IPS-20b (cell line): ENCODE measurements at regions not wholly inside any gene's neighbourhood (a gene's known extent, or its start where the extent isn't known, plus 50 kb on each side); places are given as distances from the start of the nearest gene placed in this dataset.

Source experiments
- H3K27ac ChIP-seq: one replicate; pipeline ENCODE4 v1.5.1; 2013; ENCODE audit warnings: low read length
- H3K27me3 ChIP-seq: 2 replicates; pipeline ENCODE4 v1.6.1; 2013; ENCODE audit warnings: mild to moderate bottlenecking, low read length, inconsistent platforms; ENCODE audit not compliant: insufficient read depth
- H3K36me3 ChIP-seq: 2 replicates; pipeline ENCODE4 v1.6.1; 2013; ENCODE audit warnings: low read depth, mild to moderate bottlenecking, inconsistent platforms, low read length, moderate library complexity; ENCODE audit not compliant: insufficient read depth
- H3K4me1 ChIP-seq: 2 replicates; pipeline ENCODE4 v1.6.1; 2013; ENCODE audit warnings: mild to moderate bottlenecking, control low read depth, inconsistent platforms, low read length, moderate library complexity; ENCODE audit not compliant: insufficient read depth
- H3K4me3 ChIP-seq: 2 replicates; pipeline ENCODE4 v1.5.1; 2013; ENCODE audit warnings: mild to moderate bottlenecking, low read length, inconsistent platforms
- H3K9ac ChIP-seq: 2 replicates; pipeline ENCODE4 v1.6.1; 2013; ENCODE audit warnings: low read depth, mild to moderate bottlenecking, inconsistent platforms, low read length, moderate library complexity
- H3K9me3 ChIP-seq: 2 replicates; pipeline ENCODE4 v1.6.1; 2013; ENCODE audit warnings: mild to moderate bottlenecking, low read depth, low read length, inconsistent platforms; ENCODE audit not compliant: insufficient read depth

DNA sequence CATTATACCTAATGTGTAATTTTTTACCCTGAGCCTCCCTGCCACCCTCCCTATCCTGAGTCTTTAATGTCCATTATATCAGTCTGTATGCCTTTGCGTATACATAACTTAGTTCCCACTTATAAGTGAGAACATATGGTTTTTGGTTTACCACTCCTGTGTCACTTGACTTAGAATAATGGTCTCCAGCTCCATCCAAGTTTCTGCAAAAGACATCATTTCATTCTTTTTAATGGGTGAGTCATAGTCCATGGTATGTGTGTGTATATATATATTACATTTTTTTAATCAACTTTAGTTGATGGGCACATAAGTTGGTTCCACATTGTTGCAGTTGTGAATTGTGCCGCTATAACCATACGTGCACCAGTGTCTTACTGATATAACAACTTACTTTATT, 477.1 kb upstream of the NEGR1 start:
- Histone ChIP-seq H3K27me3 (no peaks in the 10 kb centered on the region), H3K36me3 (no peaks in the 10 kb centered on the region), H3K9me3 (no peaks in the 10 kb centered on the region), H3K9ac (no peak overlapping the region), H3K4me3 (no peak overlapping the region), H3K4me1 (no peaks in the 10 kb centered on the region), H3K27ac (no peak overlapping the region)

- Histone ChIP-seq H3K4me3 (no peak overlapping the region), H3K9ac (no peak overlapping the region), H3K4me1 (no peaks in the 10 kb centered on the region), H3K27ac (no peak overlapping the region), H3K9me3 (no peaks in the 10 kb centered on the region), H3K36me3 (no peaks in the 10 kb centered on the region), H3K27me3 (no peaks in the 10 kb centered on the region)
Measured at GRCh38 chr1:72757843-72758242, 475.5 kb upstream of the NEGR1 start.

DNA sequence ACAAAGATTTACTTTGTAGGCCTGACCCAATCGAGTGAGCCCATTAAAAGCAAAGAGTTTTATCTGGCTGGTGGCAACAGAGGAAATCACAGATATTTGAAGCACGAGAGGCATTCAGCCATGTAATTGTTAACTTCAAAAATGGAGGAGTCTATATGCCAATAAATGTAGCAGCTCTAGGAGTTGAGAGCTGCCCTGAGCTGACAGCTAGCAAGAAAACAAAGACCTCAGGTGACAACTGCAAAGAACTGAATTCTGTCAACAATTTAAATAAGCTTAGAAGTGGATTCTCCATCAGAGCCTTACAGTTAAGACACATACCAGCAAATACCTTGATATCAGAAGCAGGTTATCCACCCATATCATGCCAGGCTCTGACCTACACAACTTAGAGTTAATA, 463.1 kb upstream of the NEGR1 start:
- no peak overlapping the region for H3K4me3 ChIP-seq

DNA sequence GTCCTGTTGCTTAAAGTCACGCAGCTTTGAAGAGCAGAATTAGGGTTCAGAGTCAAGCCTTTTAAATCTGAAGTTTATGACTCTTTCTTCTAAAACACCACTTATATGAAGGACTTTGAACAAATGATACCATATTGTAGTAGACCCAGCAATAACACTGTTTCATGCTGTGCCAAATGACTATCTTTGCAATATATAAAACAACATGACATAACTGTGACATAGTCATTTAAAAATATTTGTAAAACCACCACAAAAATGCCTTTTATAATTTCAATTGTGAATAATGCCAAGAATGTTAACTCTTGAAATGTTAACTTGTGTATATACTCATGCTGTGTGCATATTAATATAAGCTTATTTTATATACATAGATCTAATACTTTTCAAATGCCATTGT, 452.1 kb upstream of the NEGR1 start:
- Histone ChIP-seq H3K9ac (no peak overlapping the region), H3K9me3 (no peaks in the 10 kb centered on the region), H3K4me3 (no peak overlapping the region)

More for the DNA sequence above, 463.1 kb upstream of the NEGR1 start:
- Histone ChIP-seq H3K9me3 (no peaks in the 10 kb centered on the region), H3K9ac (no peak overlapping the region), H3K4me1 (no peaks in the 10 kb centered on the region), H3K27ac (no peak overlapping the region), H3K27me3 (no peaks in the 10 kb centered on the region), H3K36me3 (no peaks in the 10 kb centered on the region)

GRCh38 chr1:72724951-72725861, 442.9 kb upstream of the NEGR1 start:
- Histone ChIP-seq H3K9me3 (no peaks in the 10 kb centered on the region), H3K27ac (no peak overlapping the region), H3K9ac (no peak overlapping the region), H3K4me3 (no peak overlapping the region), H3K4me1 (no peaks in the 10 kb centered on the region), H3K27me3 (no peaks in the 10 kb centered on the region), H3K36me3 (no peaks in the 10 kb centered on the region)

More for the DNA sequence above, 452.1 kb upstream of the NEGR1 start:
- H3K36me3 ChIP-seq, result no peaks in the 10 kb centered on the region
- no peaks in the 10 kb centered on the region for H3K4me1 ChIP-seq
- no peaks in the 10 kb centered on the region for H3K27me3 ChIP-seq
- H3K27ac ChIP-seq, result no peak overlapping the region

DNA sequence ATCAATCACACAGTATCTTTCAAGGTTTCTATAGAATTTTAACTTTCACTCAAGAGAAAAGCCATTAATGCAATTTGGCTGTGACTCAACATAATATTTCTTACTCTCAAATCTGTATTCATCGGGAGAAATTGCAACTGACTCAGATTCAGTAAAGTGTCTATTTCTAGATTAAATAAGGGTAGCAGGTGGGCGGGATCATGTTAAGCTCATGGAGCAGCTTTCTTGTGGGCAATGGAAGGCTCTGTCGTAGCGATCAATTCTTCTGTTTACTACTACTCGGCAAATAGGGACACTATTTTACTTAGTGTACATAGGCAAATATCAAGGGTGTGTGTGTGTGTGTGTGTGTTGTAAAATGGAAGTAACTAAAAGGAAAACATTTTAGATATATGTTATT, 423.6 kb upstream of the NEGR1 start:
- no peak overlapping the region for H3K9ac ChIP-seq
- H3K27me3 ChIP-seq, result no peaks in the 10 kb centered on the region
- H3K9me3 ChIP-seq, result no peaks in the 10 kb centered on the region
- no peak overlapping the region for H3K27ac ChIP-seq
- no peaks in the 10 kb centered on the region for H3K36me3 ChIP-seq
- H3K4me3 ChIP-seq, result no peak overlapping the region
- no peaks in the 10 kb centered on the region for H3K4me1 ChIP-seq

DNA sequence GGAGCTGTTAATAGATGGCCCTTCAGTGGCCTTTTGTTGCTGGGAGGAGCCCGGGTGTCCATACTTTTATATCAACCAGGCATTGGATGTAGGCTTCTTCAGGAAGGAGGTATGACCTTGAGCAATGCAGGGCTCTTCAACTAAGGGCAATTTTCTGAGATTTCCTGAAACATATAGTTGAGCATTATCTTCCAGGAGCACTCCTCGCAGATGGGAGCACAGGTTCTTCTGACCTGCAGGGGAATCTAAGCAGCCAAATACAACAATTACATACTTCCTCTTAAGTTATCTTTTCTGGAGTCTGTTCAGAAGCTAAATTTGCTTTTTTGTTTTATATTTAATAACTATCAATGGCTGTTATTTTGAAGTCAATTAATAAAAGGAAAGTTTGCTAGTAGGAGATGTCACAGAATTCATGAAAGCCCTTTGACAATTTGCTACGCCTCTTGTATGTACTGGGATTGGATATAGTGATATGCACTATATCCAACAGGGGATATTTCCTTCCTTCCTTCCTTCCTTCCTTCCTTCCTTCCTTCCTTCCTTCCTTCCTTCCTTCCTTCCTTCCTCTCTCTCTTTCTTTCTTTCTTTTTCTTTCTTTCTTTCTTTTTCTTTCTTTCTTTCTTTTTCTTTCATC, 422.6 kb upstream of the NEGR1 start:
- Histone ChIP-seq H3K9ac (no peak overlapping the region), H3K27ac (no peak overlapping the region), H3K4me3 (no peak overlapping the region), H3K9me3 (no peaks in the 10 kb centered on the region), H3K4me1 (no peaks in the 10 kb centered on the region), H3K27me3 (no peaks in the 10 kb centered on the region), H3K36me3 (no peaks in the 10 kb centered on the region)

DNA sequence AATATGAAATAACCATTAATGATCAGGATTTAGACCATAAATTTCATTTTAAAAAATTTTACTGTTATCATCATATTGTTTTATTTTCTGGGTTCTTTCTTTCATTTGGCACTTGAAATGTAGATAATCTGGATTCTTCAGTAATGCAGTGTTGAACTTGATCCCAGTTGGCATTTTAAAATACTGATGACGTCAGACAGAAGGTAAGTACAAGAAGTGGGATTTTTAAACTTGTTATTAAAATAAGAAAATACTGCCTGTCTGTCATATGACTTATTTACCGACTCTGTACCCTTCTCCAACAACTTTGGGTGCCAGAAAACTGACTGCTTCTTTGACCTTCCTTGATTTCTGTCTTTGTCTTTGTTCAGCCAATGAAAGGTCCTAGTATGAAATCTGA, 415.1 kb upstream of the NEGR1 start:
- Histone ChIP-seq H3K36me3 (no peaks in the 10 kb centered on the region), H3K9ac (no peak overlapping the region), H3K9me3 (peaks cover 20% of the 10 kb centered on the region), H3K27me3 (no peaks in the 10 kb centered on the region), H3K4me1 (no peaks in the 10 kb centered on the region), H3K4me3 (no peak overlapping the region), H3K27ac (no peak overlapping the region)

DNA sequence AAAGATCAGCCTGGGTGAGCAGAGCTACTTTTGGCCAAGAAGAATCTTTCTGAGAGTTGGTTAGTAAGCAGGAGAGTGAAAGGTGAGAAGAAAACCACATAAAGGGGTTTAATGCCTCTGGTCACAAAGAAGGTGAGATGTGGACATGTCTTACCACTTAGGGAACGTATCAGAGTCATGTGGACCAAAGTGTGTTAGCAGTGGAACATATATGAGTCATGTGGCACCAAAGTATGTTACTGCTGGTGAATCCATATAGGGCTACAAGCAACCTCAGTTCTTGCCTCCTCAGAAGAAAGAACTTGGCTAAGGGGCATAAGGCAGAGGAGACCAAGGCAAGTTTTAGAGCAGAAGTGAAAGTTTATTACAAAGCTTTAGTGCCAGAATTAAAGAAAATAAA, 411.6 kb upstream of the NEGR1 start:
- Histone ChIP-seq H3K9me3 (peaks cover 53% of the 10 kb centered on the region), H3K9ac (no peak overlapping the region), H3K27ac (no peak overlapping the region)

GRCh38 chr1:72693376-72693775, 411.0 kb upstream of the NEGR1 start:
- H3K4me3 ChIP-seq, result no peak overlapping the region
- no peaks in the 10 kb centered on the region for H3K36me3 ChIP-seq
- no peak overlapping the region for H3K27ac ChIP-seq
- no peak overlapping the region for H3K9ac ChIP-seq
- no peaks in the 10 kb centered on the region for H3K4me1 ChIP-seq
- H3K9me3 ChIP-seq, result peaks cover 59% of the 10 kb centered on the region
- no peaks in the 10 kb centered on the region for H3K27me3 ChIP-seq

More for the DNA sequence above, 411.6 kb upstream of the NEGR1 start:
- Histone ChIP-seq H3K4me1 (no peaks in the 10 kb centered on the region), H3K27me3 (no peaks in the 10 kb centered on the region), H3K36me3 (no peaks in the 10 kb centered on the region), H3K4me3 (no peak overlapping the region)

- H3K27ac ChIP-seq, result no peak overlapping the region
- H3K9ac ChIP-seq, result no peak overlapping the region
- H3K27me3 ChIP-seq, result no peaks in the 10 kb centered on the region
- no peaks in the 10 kb centered on the region for H3K36me3 ChIP-seq
- no peak overlapping the region for H3K4me3 ChIP-seq
- no peaks in the 10 kb centered on the region for H3K4me1 ChIP-seq
- H3K9me3 ChIP-seq, result peaks cover 75% of the 10 kb centered on the region
Measured at GRCh38 chr1:72690871-72691270, 408.5 kb upstream of the NEGR1 start.

- H3K27me3 ChIP-seq, result no peaks in the 10 kb centered on the region
- H3K9ac ChIP-seq, result no peak overlapping the region
- H3K36me3 ChIP-seq, result no peaks in the 10 kb centered on the region
- no peak overlapping the region for H3K27ac ChIP-seq
- no peaks in the 10 kb centered on the region for H3K9me3 ChIP-seq
- no peak overlapping the region for H3K4me3 ChIP-seq
- H3K4me1 ChIP-seq, result peaks cover 6% of the 10 kb centered on the region; the same call in 1 of the 2 replicates
Measured at GRCh38 chr1:72678683-72679082, 396.3 kb upstream of the NEGR1 start.
